Upper lobe of left lung (tissue), 4 donors: ENCODE measurements at regions not wholly inside any gene's neighbourhood (a gene's known extent, or its start where the extent isn't known, plus 50 kb on each side); places are given as distances from the start of the nearest gene placed in this dataset.

Experiments used
- EP300 ChIP-seq, 4 donors: sonication (generic); formaldehyde crosslinking; IDR thresholded peaks; one replicate each; pipeline ENCODE4 v1.5.1; 2017; ENCODE audit warnings: antibody characterized with exemption in 4 of 4, control low read depth in 2 of 4
- POLR2A ChIP-seq, 4 donors: fragments of 450-650 bp; IDR thresholded peaks; one replicate each; pipeline ENCODE4 v1.5.1; 2016 to 2017; ENCODE audit warnings: antibody characterized with exemption in 4 of 4, mild to moderate bottlenecking in 2 of 4
- TF ChIP-seq, protein P1 (sequence below), 6 experiments: fragments of 450-650 bp in 4 of 6; fragments of 200-600 bp in 2 of 6; sonication (generic) in 2 of 6; IDR thresholded peaks; one replicate each; pipeline ENCODE4 v1.5.1; 2016 to 2019; ENCODE audit warnings: antibody characterized with exemption in 6 of 6

DNA sequence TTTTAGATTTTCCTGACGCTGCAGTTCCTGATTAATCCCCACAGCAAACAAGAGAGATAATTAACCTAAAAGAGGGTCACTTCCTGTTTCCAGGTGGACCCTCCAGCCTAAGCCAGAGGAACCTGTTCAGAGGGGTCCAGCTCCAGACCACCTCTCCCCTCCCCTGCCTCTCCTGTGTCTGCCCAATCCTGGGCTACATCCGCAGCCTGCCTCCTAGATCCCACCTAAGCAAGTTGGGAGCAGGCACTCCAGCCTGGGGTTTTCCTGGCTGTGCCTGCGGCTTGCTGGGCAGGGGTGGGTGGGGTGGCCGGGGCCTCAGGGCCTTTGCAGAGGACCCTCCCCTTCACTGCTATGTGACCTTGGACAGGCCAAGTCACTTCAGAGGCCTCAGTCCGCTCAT lies 178.6 kb upstream of the LINGO1 start:
- TF ChIP-seq, protein P1, sequence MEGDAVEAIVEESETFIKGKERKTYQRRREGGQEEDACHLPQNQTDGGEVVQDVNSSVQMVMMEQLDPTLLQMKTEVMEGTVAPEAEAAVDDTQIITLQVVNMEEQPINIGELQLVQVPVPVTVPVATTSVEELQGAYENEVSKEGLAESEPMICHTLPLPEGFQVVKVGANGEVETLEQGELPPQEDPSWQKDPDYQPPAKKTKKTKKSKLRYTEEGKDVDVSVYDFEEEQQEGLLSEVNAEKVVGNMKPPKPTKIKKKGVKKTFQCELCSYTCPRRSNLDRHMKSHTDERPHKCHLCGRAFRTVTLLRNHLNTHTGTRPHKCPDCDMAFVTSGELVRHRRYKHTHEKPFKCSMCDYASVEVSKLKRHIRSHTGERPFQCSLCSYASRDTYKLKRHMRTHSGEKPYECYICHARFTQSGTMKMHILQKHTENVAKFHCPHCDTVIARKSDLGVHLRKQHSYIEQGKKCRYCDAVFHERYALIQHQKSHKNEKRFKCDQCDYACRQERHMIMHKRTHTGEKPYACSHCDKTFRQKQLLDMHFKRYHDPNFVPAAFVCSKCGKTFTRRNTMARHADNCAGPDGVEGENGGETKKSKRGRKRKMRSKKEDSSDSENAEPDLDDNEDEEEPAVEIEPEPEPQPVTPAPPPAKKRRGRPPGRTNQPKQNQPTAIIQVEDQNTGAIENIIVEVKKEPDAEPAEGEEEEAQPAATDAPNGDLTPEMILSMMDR (IDR thresholded peaks at IDR 0.05) = no peak
- TF ChIP-seq POLR2A (IDR thresholded peaks at IDR 0.05) = no peak
- TF ChIP-seq EP300 (IDR thresholded peaks at IDR 0.05) = no peak
